ENCODE measurements at regions not wholly inside any gene's neighbourhood (a gene's known extent, or its start where the extent isn't known, plus 50 kb on each side); places are given as distances from the start of the nearest gene placed in this dataset.
"Not testable (repeated sequence)": the region's sequence is repeated elsewhere in the genome, so short reads cannot be mapped to it uniquely, and the experiment has no call there.

- not testable (repeated sequence) for DNase-seq
Measured at GRCh38 chr17:77562361-77562760, 396.1 kb upstream of the TNRC6C start.

- DNase-seq, result no peak
Measured at GRCh38 chr17:77563439-77564102, 394.9 kb upstream of the TNRC6C start.

DNA sequence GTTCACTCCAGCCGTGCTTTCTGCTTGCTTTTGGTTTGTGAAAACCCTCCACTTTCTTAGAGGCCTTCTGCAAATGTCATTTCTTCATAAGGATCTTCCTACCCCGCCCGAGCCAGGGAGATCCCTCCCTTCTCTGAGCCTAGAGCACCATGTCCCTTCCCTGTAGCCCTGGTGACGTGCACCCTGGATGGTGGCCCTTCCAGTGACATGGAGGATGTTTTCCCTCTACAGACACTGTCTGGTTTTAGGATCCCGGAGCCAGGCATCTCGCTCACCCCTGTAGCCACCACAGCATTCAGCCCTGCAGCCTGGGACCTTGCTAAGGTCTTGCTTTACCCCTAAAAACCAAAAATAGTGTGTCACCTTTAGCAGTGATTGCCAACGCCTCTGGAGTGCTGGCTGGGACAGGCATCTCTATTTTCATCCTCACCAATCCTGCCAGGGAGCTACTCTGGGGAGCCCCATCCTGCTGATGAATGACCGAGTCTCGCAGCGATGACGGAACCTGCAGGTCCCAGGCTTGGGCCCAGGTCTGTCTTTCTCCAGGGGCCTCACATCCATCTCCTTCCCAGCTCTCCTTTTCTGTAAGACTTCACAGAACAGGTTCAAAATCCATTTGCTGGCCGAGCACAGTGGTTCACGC, 394.1 kb upstream of the TNRC6C start:
- DNase-seq, result no peak

DNA sequence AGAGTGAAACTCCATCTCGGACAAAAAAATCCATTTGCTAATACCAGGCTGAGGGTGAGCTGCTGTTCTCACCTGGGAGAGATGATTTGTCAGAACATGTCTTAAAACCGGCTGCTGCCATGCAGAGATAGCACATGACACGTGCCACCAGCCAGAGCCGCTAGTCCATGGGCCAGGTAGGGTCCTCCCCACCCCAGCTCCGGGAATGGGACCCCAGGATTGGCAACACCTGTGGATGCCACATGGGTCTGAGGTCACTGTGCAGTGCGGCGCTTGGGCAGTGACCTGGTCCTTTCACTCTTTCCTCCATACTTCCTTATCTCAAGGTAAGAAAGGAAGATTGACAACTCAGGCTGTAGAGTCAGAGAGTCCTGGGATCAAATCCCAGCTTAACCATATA, 393.3 kb upstream of the TNRC6C start:
- no peak for DNase-seq

DNA sequence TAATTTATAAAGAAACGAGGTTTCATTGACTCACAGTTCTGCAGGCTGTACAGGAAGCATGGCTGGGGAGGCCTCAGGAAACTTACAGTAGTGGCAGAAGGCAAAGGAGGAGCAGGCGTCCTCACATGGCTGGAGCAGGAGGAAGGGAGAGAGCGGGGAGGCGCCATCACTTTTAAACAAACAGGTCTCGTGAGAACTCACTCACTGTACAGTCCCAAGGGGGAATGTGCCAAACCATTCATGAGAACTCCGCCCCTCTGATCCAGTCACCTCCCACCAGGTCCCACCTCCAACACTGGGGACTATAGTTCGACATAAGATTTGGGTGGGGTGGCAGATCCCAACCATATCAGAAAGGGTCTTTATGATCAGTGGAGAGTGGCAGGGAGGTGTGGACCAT, 392.4 kb upstream of the TNRC6C start:
- DNase-seq, result no peak

- DNase-seq, result no peak
Measured at GRCh38 chr17:77566566-77567138, 391.9 kb upstream of the TNRC6C start.

DNA sequence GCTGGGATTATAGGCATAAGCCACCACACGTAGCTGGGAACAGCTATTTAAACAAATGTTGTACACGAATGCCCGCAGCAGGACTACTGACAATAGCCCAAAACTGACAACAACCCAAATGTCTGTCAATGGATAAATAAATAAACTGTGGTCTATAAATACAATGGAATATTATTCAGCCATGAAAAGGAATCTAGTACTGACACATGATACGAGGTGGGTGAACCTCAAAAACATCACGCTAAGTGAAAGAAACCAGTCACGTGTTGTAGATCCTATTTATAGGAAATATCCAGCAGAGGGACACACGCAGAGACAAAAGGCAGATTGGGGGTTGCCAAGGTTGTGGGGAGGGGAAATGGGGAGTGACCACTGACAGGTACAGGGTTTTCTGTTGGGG, 390.0 kb upstream of the TNRC6C start:
- no peak for DNase-seq

- no peak for DNase-seq
Measured at GRCh38 chr17:77569846-77570564, 388.5 kb upstream of the TNRC6C start.

GRCh38 chr17:77570565-77570898, 388.0 kb upstream of the TNRC6C start:
- DNase-seq, result no peak

GRCh38 chr17:77571155-77571981, 387.1 kb upstream of the TNRC6C start:
- DNase-seq, result no peak

GRCh38 chr17:77572065-77572601, 386.4 kb upstream of the TNRC6C start:
- no peak for DNase-seq

- DNase-seq, result no peak
Measured at GRCh38 chr17:77572851-77573250, 385.7 kb upstream of the TNRC6C start.

GRCh38 chr17:77577491-77577890, 381.0 kb upstream of the TNRC6C start:
- no peak for DNase-seq

- no peak for DNase-seq
Measured at GRCh38 chr17:77579131-77579530, 379.4 kb upstream of the TNRC6C start.

DNA sequence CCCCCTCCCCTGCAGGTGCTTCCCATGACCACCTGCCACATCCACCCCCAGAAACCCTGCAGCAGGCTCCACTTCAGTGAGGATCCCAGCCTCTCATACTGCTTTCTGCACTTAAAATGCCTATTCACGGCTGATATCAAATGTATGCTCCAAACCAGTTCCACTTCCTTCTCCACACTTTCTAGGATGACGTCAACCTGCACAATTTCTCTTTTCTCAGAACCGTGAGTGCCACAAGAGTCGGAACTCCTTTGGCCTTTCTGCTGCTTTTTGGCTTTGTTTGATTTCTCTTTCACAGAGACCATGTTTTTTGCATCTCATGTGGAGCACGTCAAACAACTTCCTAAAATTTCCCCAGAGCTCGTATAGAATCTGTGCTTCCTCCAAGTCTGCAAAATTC, 378.8 kb upstream of the TNRC6C start:
- DNase-seq, result no peak

DNA sequence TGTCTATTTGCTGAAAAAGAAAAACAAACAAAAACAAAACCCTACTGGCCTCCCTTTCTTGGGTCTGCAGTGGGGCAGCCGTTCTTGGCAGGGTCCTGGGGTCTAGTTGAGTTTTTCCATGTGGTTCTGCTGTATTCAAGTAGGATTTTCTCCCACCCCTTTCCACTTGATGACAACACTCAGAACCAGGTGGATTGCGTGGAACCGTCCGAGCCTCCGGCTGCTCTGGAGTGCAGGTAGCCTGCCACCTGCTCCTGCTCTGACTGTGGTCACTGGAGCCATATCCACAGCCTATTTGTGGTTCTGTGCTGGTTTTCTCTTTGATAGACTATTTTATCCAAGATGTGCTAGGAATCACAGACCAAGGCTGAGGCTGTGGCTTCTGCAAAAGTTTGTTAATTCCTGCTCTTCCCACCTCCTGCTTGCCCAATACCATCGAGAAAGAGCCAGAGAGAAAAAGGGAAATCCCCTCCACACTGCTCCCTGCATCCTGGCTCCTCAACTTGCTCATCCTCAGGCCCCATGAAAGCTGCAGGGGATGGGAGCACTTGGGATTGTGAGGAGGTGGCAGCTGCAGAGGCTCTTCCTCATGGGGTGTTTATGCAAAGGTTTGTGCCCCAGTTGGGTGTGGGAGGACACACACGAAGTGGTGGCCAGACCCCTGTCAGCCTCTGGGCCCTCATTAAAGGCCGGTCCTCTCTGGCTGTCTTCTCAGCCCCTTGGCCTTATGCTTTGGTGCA, 377.8 kb upstream of the TNRC6C start:
- no peak for DNase-seq

DNA sequence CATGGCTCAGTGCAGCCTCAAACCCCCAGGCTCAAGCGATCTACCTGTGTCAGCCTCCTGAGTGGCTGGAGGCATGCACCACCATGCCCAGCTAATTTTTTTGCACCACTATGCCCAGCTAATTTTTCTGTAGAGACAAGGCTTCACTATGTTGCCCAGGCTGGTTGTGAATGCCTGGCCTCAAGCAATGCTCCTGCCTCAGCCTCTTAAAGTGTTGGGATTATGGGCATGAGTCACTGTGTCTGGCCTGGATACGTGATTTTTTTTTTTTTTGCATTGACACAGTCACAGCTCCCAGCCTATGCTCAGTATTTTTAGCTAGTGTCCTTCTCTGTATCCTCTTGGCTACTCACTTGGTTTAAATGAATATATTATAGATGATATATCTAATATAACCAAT, 377.0 kb upstream of the TNRC6C start:
- DNase-seq, result no peak

DNA sequence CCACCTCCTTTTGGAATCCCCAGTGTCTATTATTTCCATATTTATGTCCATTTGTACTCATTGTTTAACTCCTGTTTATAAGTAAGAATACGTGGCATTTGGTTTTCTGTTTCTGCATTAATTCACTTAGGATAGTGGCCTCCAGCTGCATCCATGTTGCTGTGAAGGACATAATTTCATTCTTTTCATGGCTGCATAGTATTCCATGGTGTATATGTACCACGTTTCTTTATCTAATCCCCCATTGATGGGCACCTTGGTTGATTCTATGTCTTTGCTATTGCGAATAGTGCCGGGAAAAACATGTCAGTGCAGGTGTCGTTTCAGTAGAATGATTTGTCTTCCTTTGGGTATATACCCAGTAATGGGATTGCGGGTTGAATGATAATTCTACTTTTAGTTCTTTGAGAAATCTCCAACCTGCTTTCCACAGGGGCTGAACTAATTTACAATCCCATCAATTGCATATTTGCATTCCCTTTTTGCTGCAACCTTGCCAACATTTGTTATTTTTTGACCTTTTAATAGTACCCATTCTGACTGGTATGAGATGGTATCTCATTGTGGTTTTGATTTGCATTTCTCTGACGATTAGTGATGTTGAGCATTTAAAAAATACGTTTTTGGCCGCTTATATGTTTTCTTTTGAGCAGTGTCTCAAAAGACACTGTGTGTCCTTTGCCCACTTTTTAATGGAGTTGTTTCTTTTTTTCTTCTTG, 373.2 kb upstream of the TNRC6C start:
- no peak for DNase-seq

GRCh38 chr17:77590951-77591735, 367.4 kb upstream of the TNRC6C start:
- no peak for DNase-seq

DNA sequence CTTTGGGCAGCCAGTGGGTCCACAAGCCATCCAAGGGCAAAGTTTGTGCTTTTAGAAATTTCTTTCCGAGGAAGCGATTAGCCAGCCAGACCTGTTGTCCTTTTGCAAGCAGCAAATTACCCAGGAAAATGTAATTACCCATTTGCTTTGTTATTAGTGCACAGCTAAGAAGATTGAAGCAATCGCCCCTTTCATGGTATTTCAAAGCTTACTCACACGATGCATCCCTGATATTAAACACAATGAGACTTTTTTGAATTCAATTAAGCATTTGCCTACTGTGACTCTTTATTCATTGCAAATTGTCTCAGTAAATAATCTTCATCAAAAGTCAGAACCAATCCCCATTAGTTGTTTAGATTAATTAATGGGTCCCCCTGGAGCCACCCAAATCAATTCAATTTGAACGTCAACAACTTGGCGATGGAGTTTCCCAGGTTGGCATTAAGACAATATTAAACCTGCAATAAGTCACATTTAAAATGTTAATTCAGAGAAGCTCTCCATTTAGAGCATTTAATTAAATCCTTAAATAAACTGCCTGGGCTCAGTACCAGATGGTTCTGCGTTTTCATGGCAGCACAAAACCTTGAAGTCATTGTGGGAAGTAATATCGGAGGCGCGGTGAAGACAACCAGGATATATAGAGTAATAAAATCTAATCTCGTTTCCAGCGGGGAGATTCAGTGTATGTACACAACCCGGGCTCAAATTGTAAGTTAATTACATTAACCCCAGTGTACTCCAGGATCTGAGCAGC, 366.2 kb upstream of the TNRC6C start:
- no peak for DNase-seq
